Prostate gland (tissue), 2 donors: ENCODE measurements at regions not wholly inside any gene's neighbourhood (a gene's known extent, or its start where the extent isn't known, plus 50 kb on each side); places are given as distances from the start of the nearest gene placed in this dataset.
"Not testable (repeated sequence)": the region's sequence is repeated elsewhere in the genome, so short reads cannot be mapped to it uniquely, and the experiment has no call there.

Experiments
- DNase-seq: peaks from one replicate; pipeline ENCODE4 v3.0.0-alpha.2; 2019; ENCODE audit warnings: low spot score
- H3K27ac ChIP-seq, 2 donors: fragments of 200-600 bp; sonication (generic); 2 replicates each; pipeline ENCODE4 v1.5.1; 2017 to 2019
- H3K27me3 ChIP-seq: fragments of 200-600 bp; sonication (generic); replicated peaks from 2 replicates; pipeline ENCODE4 v1.5.1; 2019; ENCODE audit not compliant: insufficient read depth
- H3K36me3 ChIP-seq, 2 donors: fragments of 200-600 bp; sonication (generic); 1 replicate in 1 of 2; 2 replicates in 1 of 2; pipeline versions ENCODE4 v1.5.1 to v1.8.1; 2017 to 2019
- H3K4me1 ChIP-seq: fragments of 200-600 bp; sonication (generic); replicated peaks from 2 replicates; pipeline ENCODE4 v1.5.1; 2019
- H3K4me3 ChIP-seq, 2 donors: fragments of 200-600 bp; sonication (generic); 2 replicates each; pipeline ENCODE4 v1.5.1; 2017 to 2019
- H3K9me3 ChIP-seq: fragments of 200-600 bp; sonication (generic); 2 replicates; pipeline ENCODE4 v1.5.1; 2017
- CTCF ChIP-seq, 4 experiments: fragments of 200-600 bp in 2 of 4; fragments of 450-650 bp in 2 of 4; sonication (generic) in 2 of 4; IDR thresholded peaks; 1 replicate in 3 of 4; 2 replicates in 1 of 4; pipeline ENCODE4 v1.5.1; 2016 to 2019; ENCODE audit warnings: antibody characterized with exemption in 4 of 4, mild to moderate bottlenecking in 2 of 4, moderate library complexity in 2 of 4
- POLR2A ChIP-seq: fragments of 450-650 bp; IDR thresholded peaks from one replicate; pipeline ENCODE4 v1.6.1; 2016; ENCODE audit warnings: antibody characterized with exemption, mild to moderate bottlenecking
- POLR2AphosphoS5 ChIP-seq: sonication (generic); formaldehyde crosslinking; IDR thresholded peaks from one replicate; pipeline ENCODE4 v1.6.1; 2017; ENCODE audit warnings: antibody characterized with exemption
- WGBS: methylation state at CpG from one replicate; pipeline ENCODE4 v1.1.5; 2018; 5-methylcytosine and 5-hydroxymethylcytosine counted together
- intact Hi-C: fragments of 100-400 bp; cut with DNase I; formaldehyde crosslinking; loops from one replicate; pipeline ENCODE4 v1.14.2; 2022

DNA sequence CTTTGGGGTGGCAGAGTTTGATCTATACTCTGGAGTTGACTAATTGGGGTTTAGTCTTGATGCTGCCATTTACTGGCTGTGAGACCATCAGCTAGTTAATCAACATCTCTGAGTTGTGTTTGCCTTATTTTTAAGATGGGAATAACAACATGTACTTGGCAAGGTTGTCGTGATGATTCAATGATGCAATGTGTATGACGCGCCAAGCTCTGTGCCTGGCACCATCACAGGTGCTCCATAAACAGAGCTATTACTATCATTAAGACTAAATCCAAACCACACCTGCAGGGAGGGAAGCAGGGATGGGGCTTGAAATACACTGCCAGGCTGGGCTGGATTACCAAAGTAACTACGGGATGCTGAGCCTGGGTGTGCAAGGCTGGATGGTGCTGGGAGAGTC, 60.1 kb upstream of the E2F3 start:
- no peaks in the 10 kb centered on the region for H3K36me3 ChIP-seq
- intact Hi-C loops: no loop called here

GRCh38 chr6:20346948-20347347, 54.7 kb upstream of the E2F3 start:
- H3K27ac ChIP-seq, H3K4me1 ChIP-seq, H3K4me3 ChIP-seq, H3K9me3 ChIP-seq, H3K27me3 ChIP-seq, DNase-seq, H3K36me3 ChIP-seq, intact Hi-C loops: not testable (repeated sequence)
- WGBS: 97% methylated on average over 4 of the region's 4 CpGs

More for the DNA sequence above, 60.1 kb upstream of the E2F3 start:
- no peak overlapping the region for H3K4me3 ChIP-seq
- H3K27ac ChIP-seq: no peak overlapping the region
- H3K9me3 ChIP-seq: no peaks in the 10 kb centered on the region
- peak; percentile 18 for DNase-seq
- H3K27me3 ChIP-seq: no peaks in the 10 kb centered on the region
- 63% methylated on average over 4 of the region's 4 CpGs for WGBS
- H3K4me1 ChIP-seq: no peaks in the 10 kb centered on the region
- peak; percentile 52 for TF ChIP-seq POLR2AphosphoS5
- TF ChIP-seq CTCF (IDR thresholded peaks at IDR 0.05): no peak

GRCh38 chr6:20348041-20348440, 53.6 kb upstream of the E2F3 start:
- Histone ChIP-seq H3K4me1 (no peaks in the 10 kb centered on the region), H3K27me3 (no peaks in the 10 kb centered on the region), H3K36me3 (no peaks in the 10 kb centered on the region), H3K27ac (no peak overlapping the region), H3K9me3 (no peaks in the 10 kb centered on the region), H3K4me3 (no peak overlapping the region)
- intact Hi-C loops: no loop called here
- WGBS: 87% methylated on average over 3 of the region's 3 CpGs
- TF ChIP-seq CTCF (IDR thresholded peaks at IDR 0.05): no peak
- TF ChIP-seq POLR2AphosphoS5: no peak
- TF ChIP-seq POLR2A: no peak
- DNase-seq: no peak

GRCh38 chr6:20349225-20349624, 52.5 kb upstream of the E2F3 start:
- WGBS: 88% methylated on average over 4 of the region's 4 CpGs
- H3K4me1 ChIP-seq: no peaks in the 10 kb centered on the region
- DNase-seq: no peak
- no peak overlapping the region for H3K4me3 ChIP-seq
- intact Hi-C loops: no loop called here
- no peaks in the 10 kb centered on the region for H3K9me3 ChIP-seq
- no peaks in the 10 kb centered on the region for H3K36me3 ChIP-seq
- no peak for TF ChIP-seq CTCF (IDR thresholded peaks at IDR 0.05)
- TF ChIP-seq POLR2A: no peak
- TF ChIP-seq POLR2AphosphoS5: no peak
- H3K27ac ChIP-seq: no peak overlapping the region
- no peaks in the 10 kb centered on the region for H3K27me3 ChIP-seq

DNA sequence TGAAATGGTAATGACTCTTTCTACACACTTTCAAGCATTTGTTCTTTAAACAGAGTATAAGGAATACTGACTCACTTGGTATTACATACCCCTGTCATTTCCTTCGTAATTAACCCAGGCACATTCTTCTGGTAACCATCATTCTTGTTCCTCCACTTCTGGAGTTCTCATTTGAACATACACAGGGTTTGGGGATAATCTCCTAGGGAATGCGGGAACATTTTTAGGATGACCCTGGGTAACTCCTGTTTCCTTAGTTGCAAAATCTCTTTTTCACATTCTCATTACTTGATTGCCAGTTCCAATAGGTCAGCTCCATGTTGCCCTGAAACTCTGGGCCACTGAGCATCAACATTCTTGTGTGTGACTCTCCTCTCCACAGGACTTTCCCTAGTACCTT, 51.5 kb upstream of the E2F3 start:
- WGBS: 89% methylated on average over 2 of the region's 2 CpGs
- H3K27ac ChIP-seq: no peak overlapping the region
- H3K36me3 ChIP-seq: no peaks in the 10 kb centered on the region
- intact Hi-C loops: no loop called here
- H3K27me3 ChIP-seq: no peaks in the 10 kb centered on the region
- no peak for DNase-seq
- TF ChIP-seq CTCF (IDR thresholded peaks at IDR 0.05) (no peak), POLR2AphosphoS5 (no peak), POLR2A (no peak)
- no peaks in the 10 kb centered on the region for H3K9me3 ChIP-seq
- no peak overlapping the region for H3K4me3 ChIP-seq
- no peaks in the 10 kb centered on the region for H3K4me1 ChIP-seq
